ENCODE measurements at regions not wholly inside any gene's neighbourhood (a gene's known extent, or its start where the extent isn't known, plus 50 kb on each side); places are given as distances from the start of the nearest gene placed in this dataset.

DNA sequence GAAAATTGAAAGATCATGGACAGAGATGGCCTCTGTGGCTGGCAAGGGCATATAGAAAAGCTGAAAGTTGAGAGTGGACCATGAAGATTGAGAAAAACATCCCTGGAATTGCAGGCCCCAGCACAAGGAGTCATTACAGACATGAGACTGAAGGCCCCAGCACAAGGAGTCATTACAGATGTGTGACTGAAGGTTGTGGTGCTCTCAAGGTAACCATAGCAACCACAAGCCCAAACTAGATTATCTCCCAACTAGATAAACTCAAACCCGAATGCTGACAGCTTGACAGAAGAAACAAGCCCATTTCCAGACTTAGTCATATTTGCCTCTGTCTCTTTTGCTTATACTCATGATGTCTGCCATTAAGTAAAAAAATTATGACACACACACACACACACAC is 1252.1 kb upstream of the ADGRL4 start:
- TF ChIP-seq, protein P1, sequence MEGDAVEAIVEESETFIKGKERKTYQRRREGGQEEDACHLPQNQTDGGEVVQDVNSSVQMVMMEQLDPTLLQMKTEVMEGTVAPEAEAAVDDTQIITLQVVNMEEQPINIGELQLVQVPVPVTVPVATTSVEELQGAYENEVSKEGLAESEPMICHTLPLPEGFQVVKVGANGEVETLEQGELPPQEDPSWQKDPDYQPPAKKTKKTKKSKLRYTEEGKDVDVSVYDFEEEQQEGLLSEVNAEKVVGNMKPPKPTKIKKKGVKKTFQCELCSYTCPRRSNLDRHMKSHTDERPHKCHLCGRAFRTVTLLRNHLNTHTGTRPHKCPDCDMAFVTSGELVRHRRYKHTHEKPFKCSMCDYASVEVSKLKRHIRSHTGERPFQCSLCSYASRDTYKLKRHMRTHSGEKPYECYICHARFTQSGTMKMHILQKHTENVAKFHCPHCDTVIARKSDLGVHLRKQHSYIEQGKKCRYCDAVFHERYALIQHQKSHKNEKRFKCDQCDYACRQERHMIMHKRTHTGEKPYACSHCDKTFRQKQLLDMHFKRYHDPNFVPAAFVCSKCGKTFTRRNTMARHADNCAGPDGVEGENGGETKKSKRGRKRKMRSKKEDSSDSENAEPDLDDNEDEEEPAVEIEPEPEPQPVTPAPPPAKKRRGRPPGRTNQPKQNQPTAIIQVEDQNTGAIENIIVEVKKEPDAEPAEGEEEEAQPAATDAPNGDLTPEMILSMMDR (IDR thresholded peaks at IDR 0.05; ENCODE audit: insufficient read depth, low read length, poor library complexity, severe bottlenecking): no peak
- no peak for DNase-seq (ENCODE audit: extremely low read depth, insufficient read length)

DNA sequence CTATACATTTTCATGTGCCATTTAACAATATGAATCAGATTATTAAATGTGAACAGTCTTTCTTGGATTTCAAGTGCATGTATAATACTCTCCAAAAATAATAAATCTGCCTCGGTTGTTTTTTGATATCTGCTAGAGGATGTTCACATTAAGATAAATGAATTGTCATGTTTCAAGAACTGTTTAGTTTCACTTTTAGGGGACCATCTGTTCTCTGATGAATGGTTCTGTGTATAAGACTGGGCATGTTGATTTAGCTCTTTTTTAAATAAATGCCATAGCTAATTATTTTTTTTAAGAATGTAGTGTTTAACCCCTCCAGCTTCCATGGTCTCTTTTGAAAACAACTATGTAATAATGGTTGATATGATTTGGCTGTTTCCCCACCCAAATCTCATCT is 1245.1 kb upstream of the ADGRL4 start:
- TF ChIP-seq, protein P1 (IDR thresholded peaks at IDR 0.05; ENCODE audit: insufficient read depth, low read length, poor library complexity, severe bottlenecking): no peak
- H3K36me3 ChIP-seq (ENCODE audit: control insufficient read depth, insufficient read depth, low read length): no peaks in the 10 kb centered on the region
- no peak for DNase-seq (ENCODE audit: extremely low read depth, insufficient read length)
- no peaks in the 10 kb centered on the region for H3K27me3 ChIP-seq (replicated peaks; ENCODE audit: control insufficient read depth, insufficient read depth, low read length)
- H3K4me3 ChIP-seq (replicated peaks; ENCODE audit: low read depth, low read length): no peak overlapping the region

More for the DNA sequence above, 1252.1 kb upstream of the ADGRL4 start:
- no peak overlapping the region for H3K4me3 ChIP-seq (replicated peaks; ENCODE audit: low read depth, low read length)
- no peaks in the 10 kb centered on the region for H3K36me3 ChIP-seq (ENCODE audit: control insufficient read depth, insufficient read depth, low read length)
- no peaks in the 10 kb centered on the region for H3K27me3 ChIP-seq (replicated peaks; ENCODE audit: control insufficient read depth, insufficient read depth, low read length)

DNA sequence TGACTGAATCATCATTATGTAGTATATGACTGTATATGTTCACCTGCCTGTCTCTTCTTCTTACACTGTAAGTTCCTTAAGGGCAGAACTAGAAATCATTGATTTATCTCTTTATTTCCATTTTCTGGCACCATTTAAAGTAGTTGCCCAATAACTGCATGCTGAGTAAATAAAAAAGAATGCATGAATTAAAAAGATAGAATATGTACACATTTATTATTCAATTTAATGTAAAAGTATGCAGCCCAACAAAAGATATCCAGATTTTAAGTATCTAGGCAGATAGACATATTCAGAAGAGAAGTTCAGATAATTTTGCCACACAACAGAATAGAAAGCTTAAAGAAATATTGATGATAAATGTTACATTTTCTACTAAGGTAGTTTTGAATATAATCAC is 1244.6 kb upstream of the ADGRL4 start:
- Histone ChIP-seq H3K36me3 (ENCODE audit: control insufficient read depth, insufficient read depth, low read length) (no peaks in the 10 kb centered on the region), H3K4me3 (replicated peaks; ENCODE audit: low read depth, low read length) (no peak overlapping the region), H3K27me3 (replicated peaks; ENCODE audit: control insufficient read depth, insufficient read depth, low read length) (no peaks in the 10 kb centered on the region)
- TF ChIP-seq, protein P1 (IDR thresholded peaks at IDR 0.05; ENCODE audit: insufficient read depth, low read length, poor library complexity, severe bottlenecking): no peak
- no peak for DNase-seq (ENCODE audit: extremely low read depth, insufficient read length)

DNA sequence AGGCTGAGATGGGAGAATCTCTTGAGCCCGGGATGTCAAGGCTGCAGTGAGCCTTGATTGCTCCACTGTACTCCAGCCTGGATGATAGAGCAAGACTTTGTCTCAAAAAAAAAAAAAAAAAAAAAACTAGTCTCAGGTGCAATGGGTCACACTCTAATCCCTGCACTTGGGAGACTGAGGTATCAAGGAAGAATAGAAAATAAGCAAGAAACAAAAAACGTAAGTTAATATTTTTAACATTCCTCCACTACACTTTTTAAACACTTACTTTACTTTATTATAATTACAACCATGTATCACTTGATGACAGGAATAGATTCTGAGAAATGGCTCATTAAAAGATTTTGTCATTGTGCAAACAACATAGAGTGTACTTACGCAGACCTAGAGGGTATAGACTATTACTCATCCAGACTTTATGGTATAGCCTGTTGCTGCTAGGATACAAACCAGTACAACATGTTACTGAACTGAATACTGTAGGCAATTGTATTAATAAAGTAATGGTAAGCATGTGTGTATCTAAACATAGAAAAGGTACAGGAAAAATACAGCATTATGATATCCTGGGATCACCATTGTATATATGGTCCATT is 1244.1 kb upstream of the ADGRL4 start:
- DNase-seq (ENCODE audit: extremely low read depth, insufficient read length): no peak
- Histone ChIP-seq H3K27me3 (replicated peaks; ENCODE audit: control insufficient read depth, insufficient read depth, low read length) (no peaks in the 10 kb centered on the region), H3K4me3 (replicated peaks; ENCODE audit: low read depth, low read length) (no peak overlapping the region), H3K36me3 (ENCODE audit: control insufficient read depth, insufficient read depth, low read length) (no peaks in the 10 kb centered on the region)
- TF ChIP-seq, protein P1 (IDR thresholded peaks at IDR 0.05; ENCODE audit: insufficient read depth, low read length, poor library complexity, severe bottlenecking): no peak

DNA sequence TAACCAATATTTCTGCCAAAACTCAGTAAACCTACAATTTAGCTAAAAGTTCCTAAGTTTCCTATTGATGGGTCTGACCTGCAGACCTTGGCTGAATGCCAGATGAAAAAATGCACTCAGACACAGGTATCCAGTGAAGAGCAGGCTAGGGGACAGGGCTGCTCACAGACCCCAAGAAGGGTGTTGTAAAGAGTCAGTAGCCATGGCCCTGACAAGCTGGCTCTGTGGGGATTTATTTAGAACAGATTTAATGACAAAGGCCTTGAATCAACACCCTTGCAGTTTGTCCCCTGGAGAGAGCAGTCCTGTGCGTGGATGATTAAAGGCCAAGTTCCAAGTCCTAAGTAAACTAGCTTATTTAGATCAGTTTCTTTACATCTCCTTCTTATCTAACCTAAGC is 1243.2 kb upstream of the ADGRL4 start:
- Histone ChIP-seq H3K27me3 (replicated peaks; ENCODE audit: control insufficient read depth, insufficient read depth, low read length) (no peaks in the 10 kb centered on the region), H3K36me3 (ENCODE audit: control insufficient read depth, insufficient read depth, low read length) (no peaks in the 10 kb centered on the region), H3K4me3 (replicated peaks; ENCODE audit: low read depth, low read length) (no peak overlapping the region)
- TF ChIP-seq, protein P1 (IDR thresholded peaks at IDR 0.05; ENCODE audit: insufficient read depth, low read length, poor library complexity, severe bottlenecking): no peak
- DNase-seq (ENCODE audit: extremely low read depth, insufficient read length): no peak

DNA sequence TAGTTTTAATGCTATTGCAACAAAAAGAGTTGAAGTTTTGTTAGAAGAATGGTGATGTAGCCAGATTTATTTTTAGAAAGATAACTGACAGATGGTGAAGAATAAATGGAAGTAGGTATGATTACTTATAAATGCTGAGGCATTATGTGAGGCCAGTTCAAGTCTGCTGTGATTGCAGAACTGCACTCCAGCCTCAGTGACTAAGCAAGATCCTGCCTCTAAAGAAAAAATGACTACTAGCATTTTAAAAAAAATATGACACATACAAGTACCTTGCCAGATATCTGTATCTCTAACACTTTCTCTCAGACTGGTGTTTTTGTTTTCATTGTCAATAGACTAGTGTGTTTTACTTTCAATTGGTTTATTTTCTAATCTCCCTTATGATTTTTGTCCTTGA is 1242.4 kb upstream of the ADGRL4 start:
- no peak overlapping the region for H3K4me3 ChIP-seq (replicated peaks; ENCODE audit: low read depth, low read length)
- H3K27me3 ChIP-seq (replicated peaks; ENCODE audit: control insufficient read depth, insufficient read depth, low read length): no peaks in the 10 kb centered on the region
- TF ChIP-seq, protein P1 (IDR thresholded peaks at IDR 0.05; ENCODE audit: insufficient read depth, low read length, poor library complexity, severe bottlenecking): no peak
- H3K36me3 ChIP-seq (ENCODE audit: control insufficient read depth, insufficient read depth, low read length): no peaks in the 10 kb centered on the region
- no peak for DNase-seq (ENCODE audit: extremely low read depth, insufficient read length)

Data from GM06990 (cell line).